ENCODE measurements at regions not wholly inside any gene's neighbourhood (a gene's known extent, or its start where the extent isn't known, plus 50 kb on each side); places are given as distances from the start of the nearest gene placed in this dataset.

DNA sequence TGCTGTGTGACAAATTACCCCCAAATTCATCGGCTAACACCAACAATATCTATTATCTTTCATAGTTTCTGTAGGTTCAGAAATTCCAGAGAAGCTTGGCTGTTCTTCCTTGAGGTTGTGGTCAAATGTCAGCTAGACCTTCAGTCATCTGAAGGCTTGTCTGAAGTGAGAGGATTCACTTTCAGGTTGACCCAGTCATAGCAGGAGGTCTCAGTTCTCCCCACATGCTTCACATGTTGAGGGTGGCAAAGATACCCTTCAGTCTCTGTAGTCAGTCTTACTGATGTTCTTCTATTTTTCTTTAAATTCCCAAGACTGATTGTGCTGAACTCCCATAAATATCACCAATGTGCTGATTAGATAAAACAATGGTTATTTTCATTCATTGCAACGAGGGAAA, 1692.0 kb downstream of the REEP3 start:
- TF ChIP-seq, protein P1, sequence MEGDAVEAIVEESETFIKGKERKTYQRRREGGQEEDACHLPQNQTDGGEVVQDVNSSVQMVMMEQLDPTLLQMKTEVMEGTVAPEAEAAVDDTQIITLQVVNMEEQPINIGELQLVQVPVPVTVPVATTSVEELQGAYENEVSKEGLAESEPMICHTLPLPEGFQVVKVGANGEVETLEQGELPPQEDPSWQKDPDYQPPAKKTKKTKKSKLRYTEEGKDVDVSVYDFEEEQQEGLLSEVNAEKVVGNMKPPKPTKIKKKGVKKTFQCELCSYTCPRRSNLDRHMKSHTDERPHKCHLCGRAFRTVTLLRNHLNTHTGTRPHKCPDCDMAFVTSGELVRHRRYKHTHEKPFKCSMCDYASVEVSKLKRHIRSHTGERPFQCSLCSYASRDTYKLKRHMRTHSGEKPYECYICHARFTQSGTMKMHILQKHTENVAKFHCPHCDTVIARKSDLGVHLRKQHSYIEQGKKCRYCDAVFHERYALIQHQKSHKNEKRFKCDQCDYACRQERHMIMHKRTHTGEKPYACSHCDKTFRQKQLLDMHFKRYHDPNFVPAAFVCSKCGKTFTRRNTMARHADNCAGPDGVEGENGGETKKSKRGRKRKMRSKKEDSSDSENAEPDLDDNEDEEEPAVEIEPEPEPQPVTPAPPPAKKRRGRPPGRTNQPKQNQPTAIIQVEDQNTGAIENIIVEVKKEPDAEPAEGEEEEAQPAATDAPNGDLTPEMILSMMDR (IDR thresholded peaks at IDR 0.05), result no peak
- TF ChIP-seq POLR2A (IDR thresholded peaks at IDR 0.05), result no peak

All from esophagus squamous epithelium (tissue), 4 donors.